Erythroblast (primary cell): ENCODE measurements at regions not wholly inside any gene's neighbourhood (a gene's known extent, or its start where the extent isn't known, plus 50 kb on each side); places are given as distances from the start of the nearest gene placed in this dataset.

ENCODE experiments used
- GATA1 ChIP-seq: IDR thresholded peaks from 2 replicates; pipeline ENCODE4 v1.6.1; 2011; ENCODE audit warnings: low read depth, mild to moderate bottlenecking, control low read depth, low read length, moderate library complexity
- POLR2A ChIP-seq: IDR thresholded peaks from 2 replicates; pipeline ENCODE4 v1.6.1; 2011; ENCODE audit warnings: mild to moderate bottlenecking, low read length

DNA sequence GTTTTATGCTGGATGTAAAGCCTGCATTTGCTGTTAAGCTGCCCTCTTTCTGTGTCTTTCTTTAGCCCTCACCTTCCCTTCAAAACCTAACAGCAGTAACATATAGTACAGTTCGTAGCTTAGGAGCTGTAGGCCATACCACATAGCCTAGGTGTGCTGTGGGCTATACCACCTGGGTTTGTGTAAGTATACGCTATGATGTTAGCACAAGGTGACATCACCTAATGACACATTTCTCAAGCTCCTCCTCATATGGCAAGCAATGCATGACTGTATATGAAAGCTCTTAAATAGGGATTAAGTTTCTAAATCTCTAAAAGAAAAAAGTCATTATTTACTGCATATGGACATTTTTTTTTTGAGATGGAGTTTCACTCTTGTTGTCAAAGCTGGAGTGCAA, 57.8 kb upstream of the TMEM97 start:
- TF ChIP-seq POLR2A (no peak), GATA1 (no peak)
